AG10803 (cell line): ENCODE measurements at regions not wholly inside any gene's neighbourhood (a gene's known extent, or its start where the extent isn't known, plus 50 kb on each side); places are given as distances from the start of the nearest gene placed in this dataset.

ENCODE experiments used
- DNase-seq: peaks from one replicate; pipeline ENCODE4 v3.0.0; 2010; ENCODE audit warnings: low read depth
- H3K4me3 ChIP-seq: 2 replicates; pipeline ENCODE4 v1.5.1; 2011; ENCODE audit warnings: mild to moderate bottlenecking, low read length, control low read depth
- CTCF ChIP-seq: conservative IDR thresholded peaks from 2 replicates; pipeline ENCODE4 v1.5.1; 2011; ENCODE audit warnings: mild to moderate bottlenecking, low read length, control low read depth, inconsistent platforms

- H3K4me3 ChIP-seq = no peak overlapping the region
- no peak for DNase-seq
- no peak for TF ChIP-seq CTCF
Measured at GRCh38 chr1:116321766-116322175, 51.3 kb upstream of the ATP1A1 start.

DNA sequence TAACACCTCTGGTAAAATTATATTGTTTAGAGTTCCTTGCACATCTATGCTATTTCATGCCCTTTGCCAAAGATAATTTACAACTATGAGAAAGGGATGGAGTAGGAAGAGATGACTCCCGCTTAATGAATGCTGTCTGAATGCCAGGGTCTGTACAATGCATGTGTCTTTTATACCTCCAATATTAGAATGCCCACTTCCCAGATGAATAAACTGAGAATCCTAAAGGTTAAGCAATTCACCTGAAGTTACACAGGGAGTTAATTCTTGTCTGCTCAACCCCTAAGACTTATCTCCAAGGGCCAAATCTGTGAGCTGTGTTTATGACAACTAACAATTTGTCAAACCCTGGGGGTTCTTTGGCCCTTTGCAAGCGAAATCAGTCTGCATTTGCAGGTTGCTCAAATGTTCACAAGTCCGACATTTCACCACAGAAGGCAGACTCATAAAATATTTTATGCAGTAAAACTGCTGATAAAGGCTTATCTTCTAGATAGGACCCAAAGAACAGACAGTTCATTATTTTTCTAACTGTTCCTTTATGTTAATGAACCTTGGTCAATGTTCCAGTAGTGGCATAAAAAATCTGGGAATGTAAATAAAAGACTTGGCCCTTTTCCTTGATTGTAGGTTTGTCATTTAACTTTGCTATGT is 50.2 kb upstream of the ATP1A1 start:
- no peak for TF ChIP-seq CTCF
- no peak overlapping the region for H3K4me3 ChIP-seq
- no peak for DNase-seq
